ENCODE measurements at regions not wholly inside any gene's neighbourhood (a gene's known extent, or its start where the extent isn't known, plus 50 kb on each side); places are given as distances from the start of the nearest gene placed in this dataset.

DNA sequence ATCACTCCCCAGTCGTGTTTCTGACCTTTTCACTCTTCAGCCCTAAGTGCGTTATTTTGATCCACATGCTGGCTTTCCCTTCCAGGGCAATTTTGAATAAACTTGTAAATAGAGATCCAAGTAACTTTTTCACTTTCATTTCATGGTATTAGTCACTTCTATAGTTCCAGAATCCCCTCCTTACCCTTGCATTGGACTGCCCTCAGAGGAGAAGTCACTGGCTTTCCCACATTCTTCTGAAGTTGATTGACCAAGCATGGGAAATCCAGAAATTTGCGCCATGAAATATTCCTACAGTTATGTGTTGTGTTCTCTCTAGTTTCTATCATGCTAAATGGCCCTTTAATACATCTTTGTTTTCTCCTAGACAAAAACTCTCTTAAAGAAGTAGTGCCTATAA lies 177.3 kb upstream of the GORAB start:
- H3K4me3 ChIP-seq (ENCODE audit: low read length) = no peak overlapping the region
- TF ChIP-seq, protein P1, sequence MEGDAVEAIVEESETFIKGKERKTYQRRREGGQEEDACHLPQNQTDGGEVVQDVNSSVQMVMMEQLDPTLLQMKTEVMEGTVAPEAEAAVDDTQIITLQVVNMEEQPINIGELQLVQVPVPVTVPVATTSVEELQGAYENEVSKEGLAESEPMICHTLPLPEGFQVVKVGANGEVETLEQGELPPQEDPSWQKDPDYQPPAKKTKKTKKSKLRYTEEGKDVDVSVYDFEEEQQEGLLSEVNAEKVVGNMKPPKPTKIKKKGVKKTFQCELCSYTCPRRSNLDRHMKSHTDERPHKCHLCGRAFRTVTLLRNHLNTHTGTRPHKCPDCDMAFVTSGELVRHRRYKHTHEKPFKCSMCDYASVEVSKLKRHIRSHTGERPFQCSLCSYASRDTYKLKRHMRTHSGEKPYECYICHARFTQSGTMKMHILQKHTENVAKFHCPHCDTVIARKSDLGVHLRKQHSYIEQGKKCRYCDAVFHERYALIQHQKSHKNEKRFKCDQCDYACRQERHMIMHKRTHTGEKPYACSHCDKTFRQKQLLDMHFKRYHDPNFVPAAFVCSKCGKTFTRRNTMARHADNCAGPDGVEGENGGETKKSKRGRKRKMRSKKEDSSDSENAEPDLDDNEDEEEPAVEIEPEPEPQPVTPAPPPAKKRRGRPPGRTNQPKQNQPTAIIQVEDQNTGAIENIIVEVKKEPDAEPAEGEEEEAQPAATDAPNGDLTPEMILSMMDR (conservative IDR thresholded peaks at IDR 0.05; ENCODE audit: low read length) = no peak
- no peak for DNase-seq (ENCODE audit: low read depth)

DNA sequence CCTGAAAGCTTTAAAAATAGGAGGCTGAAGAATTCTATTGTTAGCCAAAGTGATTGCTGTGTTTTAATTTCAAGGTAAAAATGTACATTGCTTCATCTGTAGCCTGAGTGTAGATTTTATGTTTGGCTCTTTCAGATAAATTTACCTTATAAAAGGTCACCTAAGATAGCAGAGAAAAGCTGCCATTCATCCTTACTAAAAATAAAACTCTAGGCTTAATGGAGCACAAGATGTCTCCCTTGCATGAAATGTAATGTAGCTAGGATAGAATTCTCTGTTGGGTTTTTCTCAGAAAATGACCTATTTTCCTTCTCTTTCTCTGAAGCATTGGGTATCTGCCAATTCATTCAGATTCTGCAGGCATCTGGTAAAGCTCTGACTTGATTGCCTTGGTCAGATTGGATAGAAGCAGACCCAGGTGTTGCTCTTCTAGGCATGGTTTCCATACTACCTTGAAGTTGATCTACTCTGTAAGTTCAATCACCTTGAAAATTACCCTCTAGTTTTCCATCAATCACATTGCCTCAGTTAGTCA lies 176.6 kb upstream of the GORAB start:
- no peak for DNase-seq (ENCODE audit: low read depth)
- TF ChIP-seq, protein P1 (conservative IDR thresholded peaks at IDR 0.05; ENCODE audit: low read length) = no peak
- H3K4me3 ChIP-seq (ENCODE audit: low read length) = no peak overlapping the region

DNA sequence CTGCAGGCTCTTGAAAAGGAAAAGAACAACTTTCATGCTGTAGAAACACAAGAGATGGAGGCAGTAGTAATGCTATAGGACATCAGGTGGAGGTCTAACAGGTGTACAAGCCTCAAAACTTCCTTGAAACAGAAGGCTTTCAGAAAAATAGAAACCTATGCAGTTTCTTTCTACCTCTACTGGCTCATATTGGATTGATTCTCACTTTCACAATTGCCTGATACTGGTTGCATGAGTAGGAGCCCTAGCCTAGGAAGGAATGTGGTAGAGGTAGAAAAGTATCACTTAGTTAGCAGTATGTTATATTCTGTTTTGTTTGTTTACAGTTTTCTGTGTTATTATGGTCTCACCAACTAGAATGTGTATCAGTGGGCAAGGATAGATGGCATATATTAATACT lies 175.4 kb upstream of the GORAB start:
- DNase-seq (ENCODE audit: low read depth) = no peak
- no peak overlapping the region for H3K4me3 ChIP-seq (ENCODE audit: low read length)
- TF ChIP-seq, protein P1 (conservative IDR thresholded peaks at IDR 0.05; ENCODE audit: low read length) = no peak

DNA sequence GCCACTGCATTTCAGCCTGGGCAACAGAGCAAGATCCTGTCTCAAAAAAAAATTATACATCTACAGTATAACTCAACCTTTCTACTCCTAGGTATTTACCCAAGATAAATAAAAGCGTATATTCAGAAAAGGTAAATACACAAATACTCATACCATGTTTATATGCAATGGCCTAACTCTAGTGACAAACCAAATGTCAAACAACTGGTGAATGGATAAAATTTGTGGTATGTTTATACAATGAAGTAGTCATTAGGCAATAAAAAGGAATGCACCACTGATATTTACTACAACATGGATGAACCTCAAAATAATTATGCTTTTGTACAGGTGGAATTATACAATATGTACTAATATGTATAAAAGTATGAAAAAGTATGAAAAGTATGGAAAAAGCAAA lies 174.2 kb upstream of the GORAB start:
- DNase-seq (ENCODE audit: low read depth) = no peak
- TF ChIP-seq, protein P1 (conservative IDR thresholded peaks at IDR 0.05; ENCODE audit: low read length) = no peak
- no peak overlapping the region for H3K4me3 ChIP-seq (ENCODE audit: low read length)

DNA sequence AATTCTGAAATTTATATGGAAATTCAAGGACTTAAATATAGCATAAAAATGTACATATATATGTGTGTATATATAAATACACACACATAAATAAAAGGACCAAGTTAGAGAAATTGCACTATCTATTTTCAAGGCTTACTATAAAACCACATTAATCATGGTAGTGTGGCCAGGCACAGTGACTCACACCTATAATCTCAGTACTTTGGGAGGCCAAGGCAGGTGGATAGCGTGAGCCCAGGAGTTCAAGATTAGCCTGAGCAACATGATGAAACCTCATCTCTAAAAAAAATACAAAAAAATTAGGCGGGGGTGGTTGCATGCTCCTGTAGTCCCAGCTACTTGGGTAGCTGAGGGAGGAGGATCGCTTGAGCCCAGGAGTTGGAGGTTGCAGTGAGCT lies 171.4 kb upstream of the GORAB start:
- TF ChIP-seq, protein P1 (conservative IDR thresholded peaks at IDR 0.05; ENCODE audit: low read length) = no peak
- DNase-seq (ENCODE audit: low read depth) = no peak
- H3K4me3 ChIP-seq (ENCODE audit: low read length) = no peak overlapping the region

DNA sequence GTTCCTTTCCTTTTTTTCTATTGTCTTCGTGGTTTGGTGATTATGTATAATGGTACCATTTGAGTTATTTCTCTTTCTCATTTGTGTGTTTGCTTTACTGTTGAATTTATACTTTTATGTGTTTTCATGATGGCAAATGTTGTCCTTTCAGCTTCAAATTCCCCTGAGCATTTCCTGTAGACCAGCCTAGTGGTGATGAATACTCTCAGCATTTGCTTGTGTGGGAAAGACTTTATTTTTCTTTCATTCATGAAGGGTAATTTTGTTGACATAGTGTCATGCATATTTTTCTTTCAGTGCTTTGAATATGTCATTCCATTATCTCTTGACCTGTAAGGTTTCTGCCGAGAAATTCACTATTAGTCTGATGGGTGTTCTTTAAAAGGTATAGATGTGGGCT lies 166.6 kb upstream of the GORAB start:
- no peak overlapping the region for H3K4me3 ChIP-seq (ENCODE audit: low read length)
- TF ChIP-seq, protein P1 (conservative IDR thresholded peaks at IDR 0.05; ENCODE audit: low read length) = no peak
- DNase-seq (ENCODE audit: low read depth) = no peak

DNA sequence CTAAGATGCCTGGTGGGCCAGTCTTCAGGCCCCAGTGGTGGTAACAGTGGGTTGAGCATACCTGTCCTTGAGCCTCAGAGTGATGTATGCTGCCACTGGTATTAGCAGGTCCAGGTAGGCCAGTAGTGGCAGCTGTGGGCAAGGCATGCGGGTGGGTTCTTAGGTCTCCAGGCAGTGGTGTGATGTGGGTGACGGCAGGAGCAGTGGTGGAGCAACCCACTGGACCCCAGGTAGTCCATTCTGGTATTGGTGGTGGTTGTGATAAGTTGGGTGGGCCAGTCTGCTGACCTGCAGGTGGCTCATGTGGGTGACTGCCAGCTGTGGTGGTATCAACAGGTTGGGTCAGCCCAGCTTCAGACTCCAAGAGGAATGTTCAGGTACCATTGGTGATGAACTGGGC lies 165.0 kb upstream of the GORAB start:
- no peak for DNase-seq (ENCODE audit: low read depth)
- TF ChIP-seq, protein P1 (conservative IDR thresholded peaks at IDR 0.05; ENCODE audit: low read length) = no peak
- no peak overlapping the region for H3K4me3 ChIP-seq (ENCODE audit: low read length)
